ENCODE measurements at regions not wholly inside any gene's neighbourhood (a gene's known extent, or its start where the extent isn't known, plus 50 kb on each side); places are given as distances from the start of the nearest gene placed in this dataset.

DNA sequence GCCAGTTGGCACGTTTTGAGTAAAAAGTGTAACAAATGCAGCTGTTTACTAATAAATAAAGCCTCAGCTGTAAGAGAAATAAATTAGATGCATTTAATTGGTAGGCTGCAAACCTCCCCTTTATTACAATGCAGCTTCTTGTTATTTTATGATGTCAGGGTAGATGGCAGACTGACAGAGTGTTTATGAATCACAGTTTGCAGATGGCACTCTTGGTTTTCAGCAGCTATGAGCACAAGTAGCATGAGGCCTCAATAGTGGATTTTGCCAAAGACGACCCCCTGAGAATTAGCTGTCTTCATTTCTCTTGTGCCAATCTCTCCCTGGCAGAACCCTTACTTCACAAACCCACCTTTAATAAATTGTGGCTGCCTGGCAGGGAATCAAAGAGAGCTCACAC is 161.2 kb upstream of the C1orf87 start:
- DNase-seq, result no peak

DNA sequence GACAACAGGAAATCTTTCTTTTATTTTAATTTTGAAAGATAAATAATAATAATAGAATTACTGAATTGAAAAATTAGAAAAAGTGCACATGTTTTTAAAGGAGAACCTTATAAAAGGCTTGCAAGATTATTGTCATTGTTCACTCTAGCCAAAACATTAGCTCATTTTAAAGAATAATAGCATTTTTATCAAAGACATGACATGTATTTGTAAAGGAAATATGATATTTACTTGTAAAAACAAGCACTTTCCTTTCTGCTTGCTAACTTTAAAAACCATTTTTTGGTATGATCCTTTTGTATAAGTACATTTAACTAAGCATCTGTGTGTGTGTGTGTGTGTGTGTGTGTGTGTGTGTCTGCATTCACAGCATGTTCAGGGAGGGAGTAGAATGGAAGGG is 156.3 kb upstream of the C1orf87 start:
- no peak for DNase-seq

- no peak for DNase-seq
Observed at GRCh38 chr1:60228041-60228491, 154.5 kb upstream of the C1orf87 start.

- no peak for DNase-seq
Observed at GRCh38 chr1:60227601-60228000, 154.0 kb upstream of the C1orf87 start.

DNA sequence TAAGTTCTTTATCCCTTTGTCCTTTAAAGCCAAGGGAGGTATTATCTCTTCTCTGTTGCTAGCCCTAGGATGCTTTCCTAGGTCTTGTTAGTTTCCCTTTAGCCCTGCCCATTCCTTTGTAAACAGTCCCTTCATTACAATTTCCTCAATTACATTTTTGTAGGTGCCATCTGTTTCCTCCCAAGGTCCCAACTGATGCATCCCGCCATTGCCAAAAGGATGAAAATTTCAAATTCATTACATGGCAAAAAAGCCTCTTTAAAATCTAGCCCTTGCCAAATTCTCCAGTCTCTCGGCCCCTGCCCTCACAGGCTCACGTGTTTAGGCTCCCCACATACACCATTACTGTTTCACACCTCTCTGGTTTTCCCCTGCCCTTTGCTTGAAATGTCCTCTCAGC is 151.9 kb upstream of the C1orf87 start:
- DNase-seq, result no peak

DNA sequence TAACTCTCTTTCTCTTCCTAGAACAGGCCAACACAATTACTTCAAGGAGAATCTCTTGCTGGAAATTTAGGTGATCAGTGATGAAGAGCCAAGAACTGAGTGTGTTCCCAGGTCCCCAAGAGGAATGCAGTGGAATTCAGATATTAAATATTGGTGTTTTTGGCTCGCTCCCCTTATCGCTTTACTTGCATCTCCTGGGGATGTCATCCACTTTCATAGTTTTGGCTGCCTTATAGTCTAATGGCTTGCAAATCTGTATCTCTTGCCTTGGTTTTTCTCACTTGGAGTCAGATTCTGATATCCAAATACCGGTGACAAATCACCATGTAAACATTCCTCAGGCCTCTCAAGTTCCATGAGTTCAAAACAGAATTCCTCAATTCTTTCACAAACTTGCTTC is 151.0 kb upstream of the C1orf87 start:
- DNase-seq, result no peak

- no peak for DNase-seq
Observed at GRCh38 chr1:60223158-60223557, 149.6 kb upstream of the C1orf87 start.

DNA sequence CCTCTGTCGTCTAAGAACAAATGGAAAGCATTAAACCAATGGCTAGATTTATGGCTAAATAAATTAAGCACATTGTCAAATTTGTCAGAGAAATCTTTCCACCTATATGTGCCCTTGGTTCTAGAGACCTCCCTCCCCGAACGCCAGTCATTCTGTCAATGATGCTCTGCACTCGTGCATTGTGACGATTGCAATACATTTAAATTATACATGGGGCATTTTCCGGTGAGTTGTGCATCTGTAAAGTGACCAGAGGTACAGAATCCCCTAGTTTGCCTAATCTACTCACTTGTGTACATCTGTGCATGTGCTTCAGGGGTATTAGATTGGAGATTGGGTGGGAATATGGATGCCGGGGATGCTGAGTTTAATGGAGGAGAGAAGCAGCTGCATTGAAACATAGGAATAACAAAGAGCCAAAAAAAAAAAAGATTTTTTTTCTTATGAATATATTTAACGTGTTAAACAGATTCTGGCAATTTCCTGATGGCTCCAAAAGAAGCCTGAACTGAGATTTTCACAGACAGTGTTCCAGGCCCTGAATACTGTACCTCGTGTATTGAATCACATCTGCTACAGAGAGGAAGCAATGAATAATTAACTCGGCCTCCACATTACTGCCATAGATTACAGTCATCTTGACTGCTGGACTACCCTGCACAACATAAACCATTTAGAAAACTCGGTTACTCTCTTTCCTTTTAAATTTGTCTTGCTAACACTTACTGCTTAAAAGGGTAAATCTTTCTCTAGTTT is 149.0 kb upstream of the C1orf87 start:
- DNase-seq, result no peak

DNA sequence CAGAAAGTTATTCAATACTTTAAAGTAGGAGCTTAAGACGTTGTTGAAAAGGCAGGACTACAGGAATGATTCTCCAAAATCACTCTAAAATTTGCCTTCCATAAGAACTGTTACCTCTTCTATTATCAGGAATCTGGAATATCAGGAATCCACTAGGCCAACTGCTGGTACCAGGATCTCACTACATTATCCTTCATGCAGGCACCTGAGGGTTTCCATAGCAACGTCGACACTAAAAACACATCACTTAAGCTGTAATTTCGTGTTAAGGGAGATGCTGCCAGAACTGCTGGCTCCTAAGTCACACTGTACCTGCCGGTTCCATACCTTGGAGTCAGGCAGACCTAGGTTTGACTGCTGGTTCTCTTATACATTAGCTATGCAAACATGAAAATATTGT is 139.7 kb upstream of the C1orf87 start:
- peak; percentile 1 to 83 (median 48) for DNase-seq

DNA sequence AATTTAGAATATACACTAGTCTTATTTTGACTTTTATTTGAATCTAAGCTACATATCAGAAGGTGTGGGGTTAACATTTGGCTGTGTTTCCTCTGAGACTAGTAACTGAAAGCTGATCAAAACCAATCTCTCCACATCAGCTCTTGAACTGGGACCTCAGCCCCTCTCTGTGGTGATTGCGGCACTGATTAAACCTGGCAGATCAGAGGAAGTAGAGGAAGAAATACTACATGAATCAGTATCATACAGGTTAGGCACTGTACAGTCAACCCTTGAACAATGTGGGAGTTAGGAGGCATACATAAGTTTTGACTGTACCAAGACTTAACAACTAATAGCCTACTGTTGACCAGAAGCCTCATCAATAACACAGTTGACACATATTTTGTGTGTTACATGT is 122.5 kb upstream of the C1orf87 start:
- no peak for DNase-seq

GRCh38 chr1:60185684-60186083 is 112.1 kb upstream of the C1orf87 start:
- no peak for DNase-seq

DNA sequence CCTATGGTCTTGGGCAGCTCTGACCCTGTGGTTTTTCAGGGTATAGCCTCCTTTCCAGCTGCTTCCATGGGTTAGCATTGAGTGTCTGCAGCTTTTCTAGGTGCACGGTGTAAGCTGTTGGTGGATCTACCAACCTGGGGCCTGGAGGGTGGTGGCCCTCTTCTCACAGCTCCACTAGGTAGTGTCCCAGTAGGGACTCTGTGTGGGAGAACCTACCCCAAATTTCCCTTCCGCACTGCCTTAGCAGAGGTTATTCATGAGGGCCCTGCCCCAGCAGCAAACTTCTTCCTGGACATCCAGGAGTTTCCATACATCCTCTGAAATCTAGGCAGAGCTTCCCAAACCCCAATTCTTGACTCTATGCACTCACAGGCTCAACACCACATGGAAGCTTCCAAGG is 111.0 kb upstream of the C1orf87 start:
- no peak for DNase-seq

DNA sequence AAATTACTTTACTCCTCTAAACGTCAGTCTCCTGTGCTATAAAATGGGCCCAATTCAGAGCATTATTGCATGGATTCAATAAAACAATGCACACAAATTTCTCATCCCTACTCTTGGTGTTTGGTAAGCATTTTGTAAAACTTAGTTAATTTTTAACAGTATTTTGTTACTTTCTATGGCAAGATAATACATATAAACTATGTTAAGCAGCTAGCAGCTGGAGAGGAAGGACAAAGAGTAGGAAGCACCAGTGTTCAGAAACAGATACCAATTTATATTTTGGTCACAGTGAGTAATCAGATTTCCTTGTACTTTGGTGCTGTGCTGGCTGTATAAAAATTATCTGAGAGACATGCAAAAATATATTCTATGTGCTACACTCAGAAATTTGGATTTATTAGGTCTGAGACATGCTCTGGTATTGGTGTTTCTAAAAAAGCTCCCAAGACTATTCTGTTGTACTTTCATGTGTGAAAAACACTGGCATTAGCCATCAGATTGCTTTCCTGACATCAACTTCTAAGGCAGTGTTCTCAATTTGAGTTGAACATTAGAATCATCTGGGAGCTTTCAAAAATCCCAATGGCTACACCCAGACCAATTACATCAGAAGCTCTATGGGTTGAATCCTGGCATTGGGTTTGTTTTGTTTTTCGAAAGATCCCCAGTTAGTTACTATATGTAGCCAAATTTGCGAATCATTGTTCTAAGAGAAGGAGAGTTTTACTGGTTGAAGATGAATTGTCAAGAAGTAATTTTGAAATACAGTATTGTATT is 100.3 kb upstream of the C1orf87 start:
- no peak for DNase-seq

DNA sequence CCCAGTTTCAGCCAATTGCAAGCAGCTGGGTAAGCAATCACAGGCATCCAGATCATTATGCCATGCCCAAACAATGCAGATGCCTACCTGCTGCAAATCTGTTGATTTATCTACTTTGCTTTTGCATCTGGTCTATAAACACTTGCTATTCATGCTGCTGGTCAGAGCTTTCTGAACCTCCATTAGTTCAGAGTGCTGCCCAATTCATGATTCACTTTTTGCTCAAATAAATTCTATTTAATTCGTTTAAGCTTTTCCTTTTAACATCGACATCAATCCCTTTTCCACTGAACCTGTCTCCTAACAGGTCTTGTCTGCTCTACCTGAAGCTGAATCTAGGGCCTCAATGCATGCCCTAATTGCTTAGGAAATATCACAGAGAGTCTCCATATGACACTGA is 99.4 kb upstream of the C1orf87 start:
- no peak for DNase-seq

GRCh38 chr1:60171801-60172200 is 98.2 kb upstream of the C1orf87 start:
- DNase-seq, result no peak

DNA sequence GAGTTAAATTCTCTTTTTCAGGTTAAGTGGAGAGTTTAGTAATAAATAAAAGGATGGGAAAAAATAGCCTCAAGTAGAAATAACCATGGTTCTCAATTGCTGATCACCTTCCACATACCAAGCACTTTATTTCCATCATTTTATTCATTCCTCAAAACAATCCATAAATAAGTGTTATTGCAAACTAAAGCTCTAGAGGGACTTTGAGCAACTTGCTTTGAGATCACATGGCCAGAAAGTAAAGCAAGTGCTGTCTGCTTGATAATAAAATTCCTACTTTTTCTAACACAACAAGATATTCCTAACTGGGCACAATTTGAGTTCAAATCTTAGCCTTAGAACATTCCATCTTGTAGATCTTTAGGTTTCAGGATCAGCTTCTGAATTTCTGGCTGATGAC is 97.1 kb upstream of the C1orf87 start:
- DNase-seq, result no peak

GRCh38 chr1:60169206-60169605 is 95.6 kb upstream of the C1orf87 start:
- no peak for DNase-seq

DNA sequence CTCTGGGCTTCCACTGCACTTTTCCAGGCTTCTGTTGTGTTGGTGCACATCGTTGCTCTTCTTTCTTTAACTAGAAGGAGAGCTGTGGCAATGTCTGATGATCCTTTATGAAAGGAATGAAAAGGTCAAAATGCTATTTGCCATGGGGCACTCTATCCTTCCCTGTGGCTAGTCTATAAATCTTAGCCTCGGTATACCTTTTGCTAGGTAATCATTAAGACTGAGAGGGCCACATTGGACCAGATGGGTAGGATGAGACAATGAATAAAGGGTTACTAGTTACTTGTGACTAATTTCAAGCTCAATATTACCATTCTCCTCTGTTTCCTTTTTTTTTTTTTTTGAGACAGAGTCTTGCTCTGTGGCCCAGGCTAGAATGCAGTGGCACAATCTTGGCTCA is 89.4 kb upstream of the C1orf87 start:
- DNase-seq, result no peak

DNA sequence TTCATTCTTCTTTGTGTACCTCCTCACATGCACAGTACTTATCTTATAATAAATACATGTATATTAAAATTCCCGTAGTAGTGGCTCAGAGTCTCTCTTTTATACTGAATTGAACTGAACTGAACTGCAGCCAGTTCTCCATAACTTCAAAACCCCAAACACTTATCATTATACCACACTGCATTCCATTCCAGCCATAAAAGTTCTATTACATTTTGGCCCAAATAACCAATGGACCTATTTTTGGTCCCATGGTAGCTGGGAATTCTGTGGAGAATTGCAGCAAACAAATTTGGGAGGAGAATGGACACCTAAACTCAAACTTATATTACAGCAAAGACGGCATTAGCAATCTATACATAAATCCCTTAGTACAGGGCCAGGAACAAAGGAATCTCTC is 86.6 kb upstream of the C1orf87 start:
- DNase-seq, result no peak

- DNase-seq, result no peak
Observed at GRCh38 chr1:60156371-60156770, 82.8 kb upstream of the C1orf87 start.

DNA sequence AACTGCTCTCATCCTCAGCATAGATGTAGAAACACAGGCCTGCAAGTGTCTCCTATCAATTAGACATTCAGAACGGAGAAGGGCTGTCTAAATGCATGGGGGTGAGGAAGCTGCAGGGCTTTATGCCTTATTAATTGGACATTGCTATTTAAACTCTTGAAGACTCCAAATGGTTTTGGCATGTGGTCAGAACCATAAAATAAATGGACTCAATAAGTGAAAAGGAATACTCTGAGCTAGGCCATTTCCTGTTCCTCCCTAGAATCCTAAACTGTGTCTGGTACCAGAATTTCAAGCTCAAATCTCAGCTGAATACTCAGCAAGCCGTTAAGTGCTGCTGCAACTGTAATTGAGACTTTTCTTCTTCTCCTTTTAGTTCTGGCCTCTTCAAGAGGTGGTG is 80.4 kb upstream of the C1orf87 start:
- DNase-seq, result no peak

DNA sequence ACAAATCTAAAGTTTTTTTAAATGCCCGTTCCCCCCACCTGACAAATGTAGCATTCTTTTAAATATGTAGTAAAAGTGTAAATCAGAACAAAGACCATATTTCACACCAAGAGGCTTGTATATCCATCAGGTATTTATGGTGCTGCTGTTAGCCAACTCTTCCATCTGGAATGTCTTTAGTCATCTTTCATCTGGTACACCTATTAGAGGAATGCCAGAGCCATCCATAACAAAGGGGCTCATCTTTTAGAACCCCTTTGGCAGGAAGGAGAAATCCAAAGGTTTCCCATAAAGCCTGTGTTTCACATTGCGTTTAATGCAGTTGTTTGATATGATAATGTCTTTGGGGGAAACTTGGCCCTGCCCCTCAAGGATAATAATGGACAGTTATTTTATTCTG is 79.3 kb upstream of the C1orf87 start:
- DNase-seq, result no peak

DNA sequence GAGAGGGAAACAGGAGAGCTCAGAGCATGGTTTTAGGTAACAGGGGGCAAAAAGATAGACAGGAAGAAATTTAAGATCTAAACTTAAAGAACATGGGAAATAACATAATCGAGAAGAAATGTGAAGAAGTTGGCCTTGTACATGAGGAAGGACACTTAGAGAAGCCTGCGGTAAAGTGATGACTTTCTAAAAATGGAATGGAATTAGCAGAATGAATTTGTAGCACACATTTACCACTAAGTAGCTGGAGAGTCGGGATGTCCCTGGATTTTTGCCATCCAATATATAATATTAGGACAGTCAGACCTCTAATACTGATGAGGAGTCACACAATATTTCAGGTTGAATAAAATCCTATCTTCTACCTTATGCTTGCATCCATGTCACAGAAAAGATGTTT is 77.7 kb upstream of the C1orf87 start:
- DNase-seq, result no peak

DNA sequence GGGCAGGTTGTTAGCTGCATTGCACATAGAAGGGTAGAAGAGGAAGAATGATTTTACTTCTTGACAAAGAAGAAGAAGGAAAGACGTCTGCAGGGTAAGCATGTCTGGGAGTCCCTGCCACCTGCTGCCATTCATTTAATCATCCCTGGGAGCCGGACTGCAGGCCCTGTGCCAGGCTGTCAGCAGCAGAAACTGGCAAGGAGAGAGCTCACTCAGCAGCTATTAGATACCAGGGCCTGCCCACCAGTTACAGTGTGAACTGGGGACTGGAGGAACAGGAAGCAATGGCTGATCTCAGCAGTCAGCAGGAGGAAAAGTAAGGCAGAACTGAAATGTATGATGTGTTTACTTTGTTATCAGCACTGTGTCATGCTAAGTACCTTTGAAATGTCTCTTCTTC is 75.7 kb upstream of the C1orf87 start:
- DNase-seq, result peak in 1 of 3 experiments; percentile 38

DNA sequence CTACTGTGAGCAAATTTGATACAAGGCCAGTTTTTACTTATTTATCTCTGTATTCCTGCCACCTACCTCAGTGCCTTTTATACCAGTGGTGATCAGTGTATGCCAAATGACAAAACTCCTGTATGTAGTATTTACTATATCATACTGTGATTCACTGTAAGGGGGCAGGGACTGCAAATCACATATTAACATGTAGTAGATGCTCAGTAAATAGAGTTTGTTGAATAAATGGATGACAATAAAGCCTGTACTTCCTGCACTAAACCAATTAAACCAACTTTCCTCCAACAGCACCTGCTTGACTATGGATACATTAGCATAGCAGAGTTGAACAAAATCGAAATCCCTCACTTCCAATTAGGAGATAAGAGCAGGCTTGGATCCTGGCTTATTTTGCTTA is 73.3 kb upstream of the C1orf87 start:
- no peak for DNase-seq

All from NCI-H1417 (cell line).